Stomach (tissue), 8 donors: ENCODE measurements at regions not wholly inside any gene's neighbourhood (a gene's known extent, or its start where the extent isn't known, plus 50 kb on each side); places are given as distances from the start of the nearest gene placed in this dataset.

Source experiments
- DNase-seq, 2 donors: peaks; one replicate each; pipeline versions ENCODE4 v3.0.0 to v3.0.0-alpha.2; 2013 to 2019
- H3K27ac ChIP-seq, 5 donors: fragments of 200-600 bp in 4 of 5; sonication (generic) in 4 of 5; one replicate each; pipeline ENCODE4 v1.5.1; 2013 to 2019; ENCODE audit warnings: mild to moderate bottlenecking in 1 of 5, moderate library complexity in 1 of 5
- H3K27me3 ChIP-seq, 3 donors: fragments of 200-600 bp; sonication (generic); one replicate each; pipeline ENCODE4 v1.5.1; 2017 to 2019; ENCODE audit warnings: mixed run types in 1 of 3
- H3K36me3 ChIP-seq, 4 donors: fragments of 200-600 bp; sonication (generic); 1 replicate in 3 of 4; 2 replicates in 1 of 4; pipeline ENCODE4 v1.5.1; 2016 to 2019
- H3K4me1 ChIP-seq, 4 donors: fragments of 200-600 bp; sonication (generic); one replicate each; pipeline ENCODE4 v1.5.1; 2016 to 2019
- H3K4me3 ChIP-seq, 4 donors: fragments of 200-600 bp; sonication (generic) in 3 of 4; one replicate each; pipeline ENCODE4 v1.5.1; 2016 to 2019; ENCODE audit warnings: mild to moderate bottlenecking in 1 of 4
- H3K9me3 ChIP-seq, 4 donors: fragments of 200-600 bp; sonication (generic); one replicate each; pipeline ENCODE4 v1.5.1; 2016 to 2019
- EP300 ChIP-seq: sonication (generic); formaldehyde crosslinking; IDR thresholded peaks from one replicate; pipeline ENCODE4 v1.6.1; 2017; ENCODE audit warnings: antibody characterized with exemption
- POLR2A ChIP-seq, 4 donors: fragments of 450-650 bp; IDR thresholded peaks; one replicate each; pipeline ENCODE4 v1.6.1; 2016; ENCODE audit warnings: antibody characterized with exemption in 4 of 4, control low read depth in 2 of 4, mild to moderate bottlenecking in 1 of 4, moderate library complexity in 1 of 4
- POLR2AphosphoS5 ChIP-seq, 3 donors: sonication (generic); formaldehyde crosslinking; IDR thresholded peaks; one replicate each; pipeline ENCODE4 v1.6.1; 2016; ENCODE audit warnings: antibody characterized with exemption in 3 of 3
- WGBS, 5 donors: extraction: QIAGEN DNeasy Blood & Tissue Kit in 3 of 5; methylation state at CpG; one replicate each; pipeline versions ENCODE4 v1.1.5 to v1.1.7; 2013 to 2018; 5-methylcytosine and 5-hydroxymethylcytosine counted together
- intact Hi-C: fragments of 100-400 bp; cut with DNase I; formaldehyde crosslinking; loops from one replicate; pipeline ENCODE4 v1.15.1; 2023; ENCODE audit warnings: low total_unique reads
- TF ChIP-seq, protein P1 (sequence below), 7 experiments: fragments of 450-650 bp in 4 of 7; fragments of 200-600 bp in 3 of 7; sonication (generic) in 3 of 7; IDR thresholded peaks; one replicate each; pipeline ENCODE4 v1.5.1; 2016 to 2019; ENCODE audit warnings: antibody characterized with exemption in 7 of 7, control low read depth in 2 of 7, mild to moderate bottlenecking in 1 of 7
- donor health status: healthy with polysubstance abuse.
- donor health status: Bipolar disorder and iron deficiency.
- donor health status: healthy.

DNA sequence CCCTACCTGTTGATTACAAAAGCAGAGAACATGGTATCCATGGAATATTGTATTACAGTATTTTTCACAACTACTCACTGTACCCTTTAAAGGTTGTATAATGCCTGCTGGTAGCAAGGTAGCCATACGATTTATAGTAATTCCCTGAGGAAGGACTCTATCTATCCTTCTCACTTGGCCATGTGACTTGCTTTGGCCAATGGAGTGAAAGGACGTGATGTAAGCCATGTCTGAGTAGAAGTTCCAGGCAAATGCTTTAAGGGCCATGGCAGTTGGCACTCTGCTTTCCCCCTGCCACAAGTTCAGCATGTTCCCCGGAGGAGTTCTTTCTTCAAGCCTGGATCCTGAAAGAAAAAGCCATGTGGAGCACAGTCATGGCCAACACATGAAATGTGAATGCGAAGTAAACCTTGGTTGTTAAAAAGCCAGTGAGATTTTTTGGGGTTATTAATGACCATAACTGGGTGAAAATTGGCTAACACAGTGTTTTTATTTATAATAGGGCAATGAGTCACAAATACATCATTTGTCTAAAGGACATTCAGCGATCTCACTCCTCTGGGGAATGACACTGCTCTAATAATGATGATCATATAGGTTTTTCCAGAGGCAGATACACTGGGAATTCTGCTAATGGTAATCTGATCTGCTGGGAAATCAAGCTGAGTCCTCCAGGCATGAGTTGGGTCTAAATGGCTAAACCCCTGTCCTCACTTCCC, 67.4 kb upstream of the SLC38A2 start:
- Histone ChIP-seq H3K27ac (no peak overlapping the region), H3K36me3 (no peaks in the 10 kb centered on the region), H3K4me1 (peaks cover 0 to 14% (median 5%) of the 10 kb centered on the region in 4 donors), H3K9me3 (no peaks in the 10 kb centered on the region), H3K4me3 (no peak overlapping the region), H3K27me3 (no peaks in the 10 kb centered on the region)
- intact Hi-C loops, result no loop called here
- 89 to 93% (median 90%) methylated on average over 5 of the region's 5 CpGs for WGBS, 5 donors
- TF ChIP-seq POLR2A (IDR thresholded peaks at IDR 0.05) (no peak), POLR2AphosphoS5 (IDR thresholded peaks at IDR 0.05) (no peak), EP300 (no peak)
- TF ChIP-seq, protein P1, sequence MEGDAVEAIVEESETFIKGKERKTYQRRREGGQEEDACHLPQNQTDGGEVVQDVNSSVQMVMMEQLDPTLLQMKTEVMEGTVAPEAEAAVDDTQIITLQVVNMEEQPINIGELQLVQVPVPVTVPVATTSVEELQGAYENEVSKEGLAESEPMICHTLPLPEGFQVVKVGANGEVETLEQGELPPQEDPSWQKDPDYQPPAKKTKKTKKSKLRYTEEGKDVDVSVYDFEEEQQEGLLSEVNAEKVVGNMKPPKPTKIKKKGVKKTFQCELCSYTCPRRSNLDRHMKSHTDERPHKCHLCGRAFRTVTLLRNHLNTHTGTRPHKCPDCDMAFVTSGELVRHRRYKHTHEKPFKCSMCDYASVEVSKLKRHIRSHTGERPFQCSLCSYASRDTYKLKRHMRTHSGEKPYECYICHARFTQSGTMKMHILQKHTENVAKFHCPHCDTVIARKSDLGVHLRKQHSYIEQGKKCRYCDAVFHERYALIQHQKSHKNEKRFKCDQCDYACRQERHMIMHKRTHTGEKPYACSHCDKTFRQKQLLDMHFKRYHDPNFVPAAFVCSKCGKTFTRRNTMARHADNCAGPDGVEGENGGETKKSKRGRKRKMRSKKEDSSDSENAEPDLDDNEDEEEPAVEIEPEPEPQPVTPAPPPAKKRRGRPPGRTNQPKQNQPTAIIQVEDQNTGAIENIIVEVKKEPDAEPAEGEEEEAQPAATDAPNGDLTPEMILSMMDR (IDR thresholded peaks at IDR 0.05), result no peak
- no peak for DNase-seq

DNA sequence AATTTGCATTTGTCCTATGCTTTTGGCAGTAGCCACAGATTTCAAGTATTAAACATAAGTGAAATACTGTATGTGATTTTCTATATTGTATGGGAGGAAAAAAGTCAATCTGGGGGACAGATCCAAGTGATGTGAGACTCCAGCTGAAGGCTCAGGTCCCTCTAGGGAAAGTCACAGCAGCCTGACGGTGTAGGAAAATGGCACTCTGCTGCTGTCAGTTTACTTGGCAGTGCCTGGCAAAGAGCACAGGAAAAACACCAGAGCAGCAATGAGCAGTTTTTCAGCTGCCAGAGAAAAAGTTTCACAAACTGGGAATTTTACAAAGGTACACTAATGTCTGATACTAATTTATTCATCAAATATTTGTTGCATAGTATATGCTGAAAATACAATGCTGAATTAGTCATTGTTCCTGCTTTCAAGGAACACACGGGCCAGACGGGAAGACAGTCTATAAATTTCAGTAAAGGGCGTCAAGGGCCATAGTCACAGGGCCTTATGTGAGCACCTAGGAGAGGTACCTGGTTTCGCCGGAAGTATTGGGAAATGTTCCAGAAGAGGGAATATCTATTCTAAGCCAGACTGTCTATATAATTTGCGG, 66.2 kb upstream of the SLC38A2 start:
- H3K4me3 ChIP-seq, result no peak overlapping the region
- no peak for DNase-seq
- no peak overlapping the region for H3K27ac ChIP-seq
- 84 to 94% (median 91%) methylated on average over 7 of the region's 7 CpGs for WGBS, 5 donors
- intact Hi-C loops, result no loop called here
- peaks cover 0 to 5% (median 2%) of the 10 kb centered on the region in 4 donors for H3K4me1 ChIP-seq
- no peaks in the 10 kb centered on the region for H3K27me3 ChIP-seq
- no peaks in the 10 kb centered on the region for H3K36me3 ChIP-seq
- no peaks in the 10 kb centered on the region for H3K9me3 ChIP-seq
- TF ChIP-seq, protein P1 (IDR thresholded peaks at IDR 0.05), result no peak
- no peak for TF ChIP-seq POLR2A (IDR thresholded peaks at IDR 0.05)
- no peak for TF ChIP-seq POLR2AphosphoS5 (IDR thresholded peaks at IDR 0.05)
- TF ChIP-seq EP300, result no peak

DNA sequence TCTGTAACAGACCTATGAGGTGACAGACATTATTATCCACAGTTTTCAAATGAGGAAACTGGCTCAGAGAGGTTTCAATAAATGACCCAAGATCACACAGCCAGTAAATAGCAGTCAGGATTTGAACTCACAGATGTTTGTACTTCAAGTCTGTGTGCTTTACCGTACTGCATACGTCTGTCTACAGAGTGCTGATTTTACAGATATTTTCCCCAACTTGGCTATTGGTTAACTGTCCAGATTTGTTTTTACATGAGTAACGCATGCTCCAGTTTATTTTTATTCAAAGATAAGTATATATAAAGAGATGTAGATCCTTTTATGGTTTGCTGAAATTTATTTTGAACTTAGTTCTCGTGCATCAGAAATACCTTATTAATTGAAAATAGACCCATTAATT, 65.7 kb upstream of the SLC38A2 start:
- no peak for DNase-seq
- no peak overlapping the region for H3K4me3 ChIP-seq
- no peak overlapping the region for H3K27ac ChIP-seq
- TF ChIP-seq, protein P1 (IDR thresholded peaks at IDR 0.05), result no peak
- no peak for TF ChIP-seq POLR2AphosphoS5 (IDR thresholded peaks at IDR 0.05)
- no peak for TF ChIP-seq POLR2A (IDR thresholded peaks at IDR 0.05)
- no peak for TF ChIP-seq EP300
- intact Hi-C loops, result no loop called here
- WGBS, 5 donors, result 74 to 92% (median 87%) methylated on average over 4 of the region's 4 CpGs
- H3K4me1 ChIP-seq, result peaks cover 0 to 5% (median 2%) of the 10 kb centered on the region in 4 donors
- H3K36me3 ChIP-seq, result no peaks in the 10 kb centered on the region
- no peaks in the 10 kb centered on the region for H3K9me3 ChIP-seq
- no peaks in the 10 kb centered on the region for H3K27me3 ChIP-seq

DNA sequence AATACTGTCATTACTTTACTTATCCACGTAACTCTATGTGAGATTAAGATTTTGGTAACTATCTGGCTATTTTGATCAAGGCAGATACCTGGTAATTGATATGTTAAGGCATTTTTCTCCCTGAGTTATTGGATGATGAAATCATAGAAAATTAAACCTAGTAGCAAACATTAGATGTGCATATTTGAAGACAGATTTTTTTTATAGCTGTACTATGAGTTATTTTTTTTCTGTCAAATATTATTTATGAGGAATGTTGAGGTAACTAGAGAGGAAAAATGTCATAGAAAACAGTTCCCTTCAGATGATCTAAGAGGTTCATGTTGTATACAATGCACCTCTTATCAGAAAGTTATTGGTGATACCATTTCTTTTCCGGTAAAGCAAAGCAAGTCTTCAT, 64.9 kb upstream of the SLC38A2 start:
- no peak for TF ChIP-seq POLR2A (IDR thresholded peaks at IDR 0.05)
- no peak for TF ChIP-seq EP300
- TF ChIP-seq POLR2AphosphoS5 (IDR thresholded peaks at IDR 0.05), result no peak
- no peak overlapping the region for H3K4me3 ChIP-seq
- peaks cover 0 to 5% (median under 1%) of the 10 kb centered on the region in 4 donors for H3K4me1 ChIP-seq
- no peaks in the 10 kb centered on the region for H3K27me3 ChIP-seq
- H3K27ac ChIP-seq, result no peak overlapping the region
- intact Hi-C loops, result no loop called here
- H3K9me3 ChIP-seq, result no peaks in the 10 kb centered on the region
- no peak for DNase-seq
- WGBS, 5 donors, result 85 to 90% (median 90%) methylated on average over 2 of the region's 2 CpGs
- no peaks in the 10 kb centered on the region for H3K36me3 ChIP-seq

DNA sequence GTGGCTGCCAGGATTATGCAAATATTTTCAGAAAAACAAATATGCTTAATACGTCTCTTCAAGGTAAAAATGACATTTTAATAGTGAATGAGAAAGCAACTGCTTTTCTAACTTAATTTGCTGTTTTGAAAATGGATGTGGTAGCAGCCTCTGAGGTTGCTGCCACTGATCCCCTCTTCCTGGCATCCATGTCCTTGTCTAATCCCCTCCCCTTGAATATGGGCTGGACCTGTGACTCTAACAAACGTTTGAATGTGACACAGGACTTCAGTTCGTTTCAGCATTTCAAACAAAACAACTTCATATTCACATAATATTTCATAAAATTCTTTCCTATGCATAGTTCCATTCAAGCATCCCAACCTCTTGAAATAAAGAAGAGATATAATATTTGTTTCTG, 64.2 kb upstream of the SLC38A2 start:
- TF ChIP-seq, protein P1 (IDR thresholded peaks at IDR 0.05), result no peak
- TF ChIP-seq POLR2A (IDR thresholded peaks at IDR 0.05) (no peak), POLR2AphosphoS5 (IDR thresholded peaks at IDR 0.05) (no peak), EP300 (no peak)
- Histone ChIP-seq H3K27ac (no peak overlapping the region), H3K4me3 (no peak overlapping the region), H3K9me3 (no peaks in the 10 kb centered on the region), H3K4me1 (peaks cover 0 to 11% (median 4%) of the 10 kb centered on the region in 4 donors), H3K27me3 (no peaks in the 10 kb centered on the region), H3K36me3 (no peaks in the 10 kb centered on the region)
- intact Hi-C loops, result no loop called here
- no peak for DNase-seq
- WGBS, 5 donors, result 37 to 55% (median 43%) methylated on average over 3 of the region's 3 CpGs
